ENCODE measurements at regions not wholly inside any gene's neighbourhood (a gene's known extent, or its start where the extent isn't known, plus 50 kb on each side); places are given as distances from the start of the nearest gene placed in this dataset.

DNA sequence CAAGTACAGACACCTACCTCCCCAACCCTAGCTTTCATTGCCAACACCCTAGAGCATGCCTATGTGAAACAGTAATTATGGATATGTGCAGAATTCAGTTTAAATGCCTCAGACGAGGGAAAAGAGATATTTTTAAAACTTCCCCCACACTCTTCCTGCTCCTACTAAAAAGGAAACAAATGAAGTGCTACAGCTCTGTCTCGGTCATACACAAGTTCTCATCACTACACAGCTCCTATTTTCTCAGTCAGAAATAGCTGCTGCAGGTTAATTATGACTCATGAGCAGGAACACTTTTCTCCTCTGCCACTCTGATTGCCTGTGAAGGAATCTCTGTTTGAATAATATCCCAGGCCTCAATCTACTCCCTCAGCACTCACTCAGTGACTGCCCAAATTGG lies 703.6 kb upstream of the FLRT2 start:
- TF ChIP-seq TARDBP (IDR thresholded peaks at IDR 0.05) (no peak), SP1 (IDR thresholded peaks at IDR 0.05) (no peak), L3MBTL2 (conservative IDR thresholded peaks at IDR 0.05) (no peak), FOXM1 (IDR thresholded peaks at IDR 0.05; ENCODE audit: borderline replicate concordance) (no peak), BHLHE40 (IDR thresholded peaks at IDR 0.05; ENCODE audit: borderline replicate concordance) (no peak), ELF4 (IDR thresholded peaks at IDR 0.05) (no peak), FOXA1 (IDR thresholded peaks at IDR 0.05) (no peak), CTBP1 (IDR thresholded peaks at IDR 0.05; ENCODE audit: borderline replicate concordance) (no peak), SUZ12 (IDR thresholded peaks at IDR 0.05) (no peak)
- TF ChIP-seq, protein P1, sequence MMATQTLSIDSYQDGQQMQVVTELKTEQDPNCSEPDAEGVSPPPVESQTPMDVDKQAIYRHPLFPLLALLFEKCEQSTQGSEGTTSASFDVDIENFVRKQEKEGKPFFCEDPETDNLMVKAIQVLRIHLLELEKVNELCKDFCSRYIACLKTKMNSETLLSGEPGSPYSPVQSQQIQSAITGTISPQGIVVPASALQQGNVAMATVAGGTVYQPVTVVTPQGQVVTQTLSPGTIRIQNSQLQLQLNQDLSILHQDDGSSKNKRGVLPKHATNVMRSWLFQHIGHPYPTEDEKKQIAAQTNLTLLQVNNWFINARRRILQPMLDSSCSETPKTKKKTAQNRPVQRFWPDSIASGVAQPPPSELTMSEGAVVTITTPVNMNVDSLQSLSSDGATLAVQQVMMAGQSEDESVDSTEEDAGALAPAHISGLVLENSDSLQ (IDR thresholded peaks at IDR 0.05) = no peak
